NT2/D1 (cell line): ENCODE measurements at regions not wholly inside any gene's neighbourhood (a gene's known extent, or its start where the extent isn't known, plus 50 kb on each side); places are given as distances from the start of the nearest gene placed in this dataset.

ENCODE experiments used
- YY1 ChIP-seq: IDR thresholded peaks from 2 replicates; pipeline ENCODE4 v1.6.1; 2011; ENCODE audit not compliant: insufficient read length, insufficient read depth
- ZNF274 ChIP-seq: IDR thresholded peaks from 2 replicates; pipeline ENCODE4 v1.6.1; 2011; ENCODE audit warnings: mild to moderate bottlenecking, low read depth, low read length

DNA sequence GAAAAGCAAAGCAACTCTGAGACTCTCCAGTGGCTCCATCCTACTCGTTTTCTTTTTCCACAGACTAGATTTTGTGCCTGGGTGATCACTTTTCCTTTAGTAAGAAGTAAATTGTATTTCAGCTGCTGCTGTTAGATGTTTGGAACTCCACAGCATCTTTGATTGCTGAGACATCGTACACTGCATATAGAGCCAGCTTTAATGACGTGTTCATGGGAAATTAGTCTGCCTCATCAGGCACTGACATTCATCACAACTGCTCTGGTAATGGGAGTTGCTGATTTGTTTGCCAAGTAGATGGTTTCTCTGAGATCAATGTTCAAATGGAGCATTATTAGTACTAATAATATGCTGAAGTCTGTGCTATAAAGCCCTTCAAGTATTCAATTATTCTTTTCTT lies 573.8 kb upstream of the NR5A2 start:
- no peak for TF ChIP-seq ZNF274
- no peak for TF ChIP-seq YY1
